OCI-LY1 (cell line): ENCODE measurements at regions not wholly inside any gene's neighbourhood (a gene's known extent, or its start where the extent isn't known, plus 50 kb on each side); places are given as distances from the start of the nearest gene placed in this dataset.

Experiments used
- H2AFZ ChIP-seq: fragments of 200-600 bp; sonication (generic), shearing (Covaris generic); 2 replicates; pipeline ENCODE4 v1.6.0; 2014; ENCODE audit warnings: antibody characterized with exemption, mild to moderate bottlenecking, low read length
- H3F3A ChIP-seq: fragments of 200-600 bp; sonication (generic), shearing (Covaris generic); 2 replicates; pipeline ENCODE4 v1.6.0; 2014; ENCODE audit warnings: mild to moderate bottlenecking, antibody characterized with exemption, low read length, moderate library complexity; ENCODE audit not compliant: insufficient read depth
- H3K27ac ChIP-seq: fragments of 200-600 bp; sonication (generic); 2 replicates; pipeline ENCODE4 v1.5.1; 2014; ENCODE audit warnings: low read length, mixed run types, mild to moderate bottlenecking, low read depth; ENCODE audit not compliant: poor library complexity, severe bottlenecking
- H3K27me3 ChIP-seq: fragments of 200-600 bp; sonication (generic); 2 replicates; pipeline ENCODE4 v1.6.0; 2014; ENCODE audit warnings: antibody characterized with exemption, mild to moderate bottlenecking, low read length, moderate library complexity; ENCODE audit not compliant: insufficient read depth
- H3K36me3 ChIP-seq: fragments of 200-600 bp; sonication (generic); 2 replicates; pipeline ENCODE4 v1.6.1; 2014; ENCODE audit warnings: mild to moderate bottlenecking, antibody characterized with exemption, low read length, moderate library complexity, mixed read lengths; ENCODE audit not compliant: insufficient read depth
- H3K4me1 ChIP-seq: fragments of 200-600 bp; sonication (generic); 2 replicates; pipeline ENCODE4 v1.5.1; 2014; ENCODE audit warnings: mild to moderate bottlenecking, low read length, moderate library complexity; ENCODE audit not compliant: insufficient read depth, severe bottlenecking
- H3K4me2 ChIP-seq: fragments of 200-600 bp; sonication (generic), shearing (Covaris generic); 2 replicates; pipeline ENCODE4 v1.6.1; 2014; ENCODE audit warnings: low read length
- H3K4me3 ChIP-seq: fragments of 200-600 bp; sonication (generic); 2 replicates; pipeline ENCODE4 v1.5.1; 2014; ENCODE audit warnings: low read length, low read depth, mild to moderate bottlenecking, mixed read lengths; ENCODE audit not compliant: poor library complexity, severe bottlenecking
- H3K79me2 ChIP-seq: fragments of 200-600 bp; shearing (Covaris generic); 2 replicates; pipeline ENCODE4 v1.6.1; 2016; ENCODE audit warnings: mixed run types, low read length, mixed read lengths; ENCODE audit not compliant: insufficient read depth
- H3K9ac ChIP-seq: fragments of 200-600 bp; sonication (generic), shearing (Covaris generic); 2 replicates; pipeline ENCODE4 v1.6.1; 2014; ENCODE audit warnings: mild to moderate bottlenecking, low read length, mixed read lengths
- H3K9me2 ChIP-seq: fragments of 200-600 bp; sonication (generic), shearing (Covaris generic); 2 replicates; pipeline ENCODE4 v1.6.1; 2014; ENCODE audit warnings: low read depth, mild to moderate bottlenecking, low read length, mixed read lengths
- H3K9me3 ChIP-seq: fragments of 200-600 bp; shearing (Covaris generic); 2 replicates; pipeline ENCODE4 v1.6.1; 2014; ENCODE audit warnings: low read length, mixed read lengths
- H4K20me1 ChIP-seq: fragments of 200-600 bp; sonication (generic), shearing (Covaris generic); 2 replicates; pipeline ENCODE4 v1.6.0; 2016; ENCODE audit warnings: mild to moderate bottlenecking, low read length; ENCODE audit not compliant: insufficient read depth
- CTCF ChIP-seq: fragments of 200-600 bp; sonication (generic), shearing (Covaris generic); IDR thresholded peaks from 2 replicates; pipeline ENCODE4 v1.5.1; 2017; ENCODE audit warnings: mild to moderate bottlenecking, antibody characterized with exemption, low read length, moderate library complexity, mixed read lengths
- EZH2 ChIP-seq: fragments of 200-600 bp; sonication (generic), shearing (Covaris generic); IDR thresholded peaks from 2 replicates; pipeline ENCODE4 v1.8.0; 2017; ENCODE audit warnings: borderline replicate concordance, mixed run types, mild to moderate bottlenecking, antibody characterized with exemption, low read length, moderate library complexity, mixed read lengths

- no peaks in the 10 kb centered on the region for H3K9me2 ChIP-seq
- H3K9ac ChIP-seq: no peak overlapping the region
- no peak overlapping the region for H3K4me2 ChIP-seq
- no peaks in the 10 kb centered on the region for H3K79me2 ChIP-seq
- H3K27ac ChIP-seq: no peak overlapping the region
- H3K27me3 ChIP-seq: no peaks in the 10 kb centered on the region
- no peaks in the 10 kb centered on the region for H3K36me3 ChIP-seq
- no peaks in the 10 kb centered on the region for H3K4me1 ChIP-seq
- H2AFZ ChIP-seq: no peak overlapping the region
- H4K20me1 ChIP-seq: no peaks in the 10 kb centered on the region
- H3K9me3 ChIP-seq: no peaks in the 10 kb centered on the region
- H3F3A ChIP-seq: no peaks in the 10 kb centered on the region
- H3K4me3 ChIP-seq: no peak overlapping the region
- no peak for TF ChIP-seq CTCF
- TF ChIP-seq EZH2: no peak
These were observed 637.3 kb downstream of the USP25 start for GRCh38 chr21:16367079-16367478.

DNA sequence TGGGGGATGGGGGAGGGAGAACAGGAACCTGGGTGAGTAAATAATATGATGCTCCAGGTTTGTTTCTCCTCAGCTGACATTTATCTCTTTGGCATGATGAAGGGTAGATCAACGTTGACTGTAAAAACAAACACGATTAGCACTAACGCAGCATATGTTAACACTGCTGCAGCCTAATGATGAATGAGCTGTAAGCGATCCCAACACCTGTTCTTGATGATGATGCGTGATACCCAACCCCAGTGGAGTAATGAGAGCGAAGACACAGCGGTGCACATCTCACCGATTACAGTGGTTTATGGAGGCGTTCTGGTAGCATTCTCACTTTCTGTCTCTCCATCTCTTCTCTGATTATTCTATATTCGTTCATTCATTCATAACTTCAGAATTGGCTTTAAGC, 640.4 kb downstream of the USP25 start:
- H3K9me3 ChIP-seq: no peaks in the 10 kb centered on the region
- TF ChIP-seq CTCF (no peak), EZH2 (no peak)
- H4K20me1 ChIP-seq: no peaks in the 10 kb centered on the region
- H3K79me2 ChIP-seq: no peaks in the 10 kb centered on the region
- no peak overlapping the region for H3K4me3 ChIP-seq
- H3K27ac ChIP-seq: no peak overlapping the region
- H3K4me1 ChIP-seq: no peaks in the 10 kb centered on the region
- no peaks in the 10 kb centered on the region for H3K36me3 ChIP-seq
- no peak overlapping the region for H3K9ac ChIP-seq
- H2AFZ ChIP-seq: no peak overlapping the region
- no peaks in the 10 kb centered on the region for H3K27me3 ChIP-seq
- no peaks in the 10 kb centered on the region for H3F3A ChIP-seq
- no peaks in the 10 kb centered on the region for H3K9me2 ChIP-seq
- no peak overlapping the region for H3K4me2 ChIP-seq

GRCh38 chr21:16372586-16372985, 642.8 kb downstream of the USP25 start:
- Histone ChIP-seq H3K9me2 (no peaks in the 10 kb centered on the region), H3K79me2 (no peaks in the 10 kb centered on the region), H3K9ac (no peak overlapping the region), H3K4me3 (no peak overlapping the region), H4K20me1 (no peaks in the 10 kb centered on the region), H3F3A (no peaks in the 10 kb centered on the region), H3K27me3 (no peaks in the 10 kb centered on the region), H2AFZ (no peak overlapping the region), H3K36me3 (no peaks in the 10 kb centered on the region), H3K9me3 (no peaks in the 10 kb centered on the region), H3K4me1 (no peaks in the 10 kb centered on the region), H3K27ac (no peak overlapping the region), H3K4me2 (no peak overlapping the region)
- TF ChIP-seq CTCF (no peak), EZH2 (no peak)
